ENCODE measurements at regions not wholly inside any gene's neighbourhood (a gene's known extent, or its start where the extent isn't known, plus 50 kb on each side); places are given as distances from the start of the nearest gene placed in this dataset.
"Not testable (repeated sequence)": the region's sequence is repeated elsewhere in the genome, so short reads cannot be mapped to it uniquely, and the experiment has no call there.

DNA sequence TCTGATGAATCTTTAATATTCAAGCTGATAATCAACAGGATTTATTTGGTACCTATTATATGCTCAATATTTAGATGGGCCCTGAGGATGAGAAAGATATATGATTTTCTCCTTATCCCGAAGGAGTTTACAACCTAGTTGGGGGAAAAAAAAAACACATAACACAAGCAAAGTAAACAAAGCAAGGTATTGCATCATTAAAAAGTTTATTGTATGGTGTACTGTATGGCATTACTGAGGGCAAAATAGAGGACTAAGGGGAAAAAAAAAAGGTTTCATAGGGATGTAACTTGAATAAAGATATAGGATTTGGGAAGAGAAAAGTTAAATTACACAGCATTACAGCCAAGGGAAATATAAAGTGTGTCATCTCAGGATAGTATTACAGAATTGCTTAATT, 574.7 kb downstream of the TBC1D32 start:
- Mint-ChIP-seq H3K36me3 (ENCODE audit: low read depth, unreplicated experiment) (no peaks in the 10 kb centered on the region), H3K27ac (ENCODE audit: unreplicated experiment) (no peak overlapping the region), H3K4me3 (ENCODE audit: unreplicated experiment) (no peak overlapping the region), H3K27me3 (ENCODE audit: unreplicated experiment) (no peaks in the 10 kb centered on the region), H3K4me1 (ENCODE audit: unreplicated experiment) (no peaks in the 10 kb centered on the region), H3K9me3 (ENCODE audit: unreplicated experiment) (no peaks in the 10 kb centered on the region)
- no peak for DNase-seq (ENCODE audit: low spot score)
- TF ChIP-seq, protein P1, sequence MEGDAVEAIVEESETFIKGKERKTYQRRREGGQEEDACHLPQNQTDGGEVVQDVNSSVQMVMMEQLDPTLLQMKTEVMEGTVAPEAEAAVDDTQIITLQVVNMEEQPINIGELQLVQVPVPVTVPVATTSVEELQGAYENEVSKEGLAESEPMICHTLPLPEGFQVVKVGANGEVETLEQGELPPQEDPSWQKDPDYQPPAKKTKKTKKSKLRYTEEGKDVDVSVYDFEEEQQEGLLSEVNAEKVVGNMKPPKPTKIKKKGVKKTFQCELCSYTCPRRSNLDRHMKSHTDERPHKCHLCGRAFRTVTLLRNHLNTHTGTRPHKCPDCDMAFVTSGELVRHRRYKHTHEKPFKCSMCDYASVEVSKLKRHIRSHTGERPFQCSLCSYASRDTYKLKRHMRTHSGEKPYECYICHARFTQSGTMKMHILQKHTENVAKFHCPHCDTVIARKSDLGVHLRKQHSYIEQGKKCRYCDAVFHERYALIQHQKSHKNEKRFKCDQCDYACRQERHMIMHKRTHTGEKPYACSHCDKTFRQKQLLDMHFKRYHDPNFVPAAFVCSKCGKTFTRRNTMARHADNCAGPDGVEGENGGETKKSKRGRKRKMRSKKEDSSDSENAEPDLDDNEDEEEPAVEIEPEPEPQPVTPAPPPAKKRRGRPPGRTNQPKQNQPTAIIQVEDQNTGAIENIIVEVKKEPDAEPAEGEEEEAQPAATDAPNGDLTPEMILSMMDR (IDR thresholded peaks at IDR 0.05; ENCODE audit: unreplicated experiment), result no peak

GRCh38 chr6:120748574-120748973, 585.7 kb downstream of the TBC1D32 start:
- not testable (repeated sequence) for H3K36me3 Mint-ChIP-seq (ENCODE audit: low read depth, unreplicated experiment); H3K9me3 Mint-ChIP-seq (ENCODE audit: unreplicated experiment); H3K4me3 Mint-ChIP-seq (ENCODE audit: unreplicated experiment); H3K27ac Mint-ChIP-seq (ENCODE audit: unreplicated experiment); H3K27me3 Mint-ChIP-seq (ENCODE audit: unreplicated experiment); DNase-seq (ENCODE audit: low spot score); H3K4me1 Mint-ChIP-seq (ENCODE audit: unreplicated experiment)

DNA sequence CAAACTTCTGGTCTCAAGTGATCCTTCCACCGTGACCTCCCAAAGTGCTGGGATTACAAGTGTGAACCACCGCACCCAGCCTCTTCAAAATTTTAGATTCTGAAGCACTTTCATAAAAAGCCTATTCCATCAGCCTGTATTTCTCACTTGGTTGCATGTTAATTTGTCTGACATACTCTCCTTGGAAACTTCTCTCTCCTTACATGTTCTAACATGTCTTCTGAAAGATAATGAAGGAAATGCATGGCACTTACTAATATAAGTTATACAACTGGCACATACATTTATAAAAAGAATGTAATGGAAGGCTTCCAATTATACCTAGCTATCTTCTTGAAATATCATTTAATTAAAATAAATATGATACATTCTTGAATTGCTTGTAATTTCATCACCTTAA, 597.5 kb downstream of the TBC1D32 start:
- Mint-ChIP-seq H3K36me3 (ENCODE audit: low read depth, unreplicated experiment) (no peaks in the 10 kb centered on the region), H3K4me1 (ENCODE audit: unreplicated experiment) (no peaks in the 10 kb centered on the region), H3K9me3 (ENCODE audit: unreplicated experiment) (no peaks in the 10 kb centered on the region), H3K27ac (ENCODE audit: unreplicated experiment) (no peak overlapping the region), H3K27me3 (ENCODE audit: unreplicated experiment) (no peaks in the 10 kb centered on the region), H3K4me3 (ENCODE audit: unreplicated experiment) (no peak overlapping the region)
- TF ChIP-seq, protein P1 (IDR thresholded peaks at IDR 0.05; ENCODE audit: unreplicated experiment), result no peak
- DNase-seq (ENCODE audit: low spot score), result no peak

DNA sequence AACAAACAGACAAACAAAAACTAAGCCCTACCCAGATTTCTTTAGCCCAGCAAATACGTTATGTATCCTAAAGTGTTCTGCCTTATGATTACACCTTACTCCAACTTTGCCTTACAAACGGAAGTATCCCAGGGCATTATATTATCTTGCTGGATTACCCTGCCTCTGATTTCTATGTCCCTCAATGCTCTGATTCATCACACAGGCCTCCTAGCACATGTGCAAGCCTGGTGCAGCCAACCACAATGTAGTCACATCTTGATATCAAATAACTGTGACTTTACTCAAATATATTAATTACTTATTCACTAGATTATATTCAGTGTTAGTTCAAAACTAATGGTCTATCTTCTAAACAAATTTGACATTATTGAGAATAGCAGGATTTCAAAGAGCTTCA, 598.6 kb downstream of the TBC1D32 start:
- H3K36me3 Mint-ChIP-seq (ENCODE audit: low read depth, unreplicated experiment), result no peaks in the 10 kb centered on the region
- TF ChIP-seq, protein P1 (IDR thresholded peaks at IDR 0.05; ENCODE audit: unreplicated experiment), result no peak
- H3K9me3 Mint-ChIP-seq (ENCODE audit: unreplicated experiment), result no peaks in the 10 kb centered on the region
- no peak overlapping the region for H3K4me3 Mint-ChIP-seq (ENCODE audit: unreplicated experiment)
- no peak overlapping the region for H3K27ac Mint-ChIP-seq (ENCODE audit: unreplicated experiment)
- DNase-seq (ENCODE audit: low spot score), result no peak
- H3K27me3 Mint-ChIP-seq (ENCODE audit: unreplicated experiment), result no peaks in the 10 kb centered on the region
- no peaks in the 10 kb centered on the region for H3K4me1 Mint-ChIP-seq (ENCODE audit: unreplicated experiment)

- no peaks in the 10 kb centered on the region for H3K27me3 Mint-ChIP-seq (ENCODE audit: unreplicated experiment)
- no peak overlapping the region for H3K27ac Mint-ChIP-seq (ENCODE audit: unreplicated experiment)
- H3K36me3 Mint-ChIP-seq (ENCODE audit: low read depth, unreplicated experiment), result no peaks in the 10 kb centered on the region
- H3K9me3 Mint-ChIP-seq (ENCODE audit: unreplicated experiment), result no peaks in the 10 kb centered on the region
- TF ChIP-seq, protein P1 (IDR thresholded peaks at IDR 0.05; ENCODE audit: unreplicated experiment), result no peak
- no peaks in the 10 kb centered on the region for H3K4me1 Mint-ChIP-seq (ENCODE audit: unreplicated experiment)
- H3K4me3 Mint-ChIP-seq (ENCODE audit: unreplicated experiment), result no peak overlapping the region
- DNase-seq (ENCODE audit: low spot score), result no peak
Observed at GRCh38 chr6:120711255-120711654, 623.0 kb downstream of the TBC1D32 start.

DNA sequence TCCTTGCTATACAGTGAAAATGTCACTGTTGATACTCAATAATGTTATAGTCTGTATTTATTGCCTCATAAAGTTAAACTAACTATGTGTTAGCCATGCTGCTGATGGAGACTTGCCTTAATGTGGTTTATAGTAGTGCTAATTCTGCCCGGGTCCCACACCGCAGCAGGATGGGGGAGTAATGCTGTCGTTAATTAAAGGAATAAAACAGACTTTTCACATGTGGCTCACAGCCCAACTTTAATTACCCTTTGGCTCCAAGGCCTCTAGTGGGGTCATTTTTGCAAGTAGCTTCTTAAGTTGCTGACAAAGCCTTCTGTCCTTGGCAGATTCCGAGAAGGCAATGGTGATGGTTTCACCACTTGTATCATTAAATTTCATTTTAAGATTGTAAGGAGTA, 634.3 kb downstream of the TBC1D32 start:
- Mint-ChIP-seq H3K4me1 (ENCODE audit: unreplicated experiment) (peaks cover 4% of the 10 kb centered on the region), H3K27ac (ENCODE audit: unreplicated experiment) (no peak overlapping the region), H3K27me3 (ENCODE audit: unreplicated experiment) (no peaks in the 10 kb centered on the region), H3K9me3 (ENCODE audit: unreplicated experiment) (no peaks in the 10 kb centered on the region), H3K4me3 (ENCODE audit: unreplicated experiment) (no peak overlapping the region), H3K36me3 (ENCODE audit: low read depth, unreplicated experiment) (no peaks in the 10 kb centered on the region)
- no peak for DNase-seq (ENCODE audit: low spot score)
- TF ChIP-seq, protein P1 (IDR thresholded peaks at IDR 0.05; ENCODE audit: unreplicated experiment), result no peak

Measured in endothelial cell (in vitro differentiated cells).